Gastroesophageal sphincter (tissue), 4 donors: ENCODE measurements at regions not wholly inside any gene's neighbourhood (a gene's known extent, or its start where the extent isn't known, plus 50 kb on each side); places are given as distances from the start of the nearest gene placed in this dataset.

Experiments used
- ATAC-seq: fragments of 150-250 bp; one replicate; pipeline ENCODE4 v1.9.1; 2016; ENCODE audit warnings: mild to moderate bottlenecking, moderate library complexity
- H3K27ac ChIP-seq, 4 donors: fragments of 200-600 bp; sonication (generic) in 3 of 4; 1 replicate in 3 of 4; 2 replicates in 1 of 4; pipeline ENCODE4 v1.5.1; 2016 to 2019
- H3K27me3 ChIP-seq: fragments of 200-600 bp; sonication (generic); one replicate; pipeline ENCODE4 v1.5.1; 2019
- H3K36me3 ChIP-seq, 2 donors: fragments of 200-600 bp; sonication (generic); one replicate each; pipeline ENCODE4 v1.5.1; 2019; ENCODE audit warnings: control low read depth in 1 of 2
- H3K4me1 ChIP-seq, 3 donors: fragments of 200-600 bp; sonication (generic); 1 replicate in 2 of 3; 2 replicates in 1 of 3; pipeline ENCODE4 v1.5.1; 2016 to 2019; ENCODE audit warnings: control low read depth in 2 of 3
- H3K4me3 ChIP-seq, 2 donors: fragments of 200-600 bp; sonication (generic); one replicate each; pipeline ENCODE4 v1.5.1; 2019; ENCODE audit warnings: mild to moderate bottlenecking in 1 of 2, moderate library complexity in 1 of 2
- H3K9me3 ChIP-seq, 3 donors: fragments of 200-600 bp; sonication (generic); one replicate each; pipeline ENCODE4 v1.5.1; 2017 to 2019; ENCODE audit warnings: control low read depth in 2 of 3
- CTCF ChIP-seq, 4 experiments: fragments of 200-600 bp in 2 of 4; fragments of 450-650 bp in 2 of 4; sonication (generic) in 1 of 4; IDR thresholded peaks; one replicate each; pipeline ENCODE4 v1.5.1; 2017 to 2019; ENCODE audit warnings: antibody characterized with exemption in 4 of 4, mild to moderate bottlenecking in 2 of 4, moderate library complexity in 2 of 4
- EP300 ChIP-seq: sonication (generic); formaldehyde crosslinking; IDR thresholded peaks from one replicate; pipeline ENCODE4 v1.6.1; 2017; ENCODE audit warnings: antibody characterized with exemption, mild to moderate bottlenecking
- POLR2A ChIP-seq, 2 donors: fragments of 450-650 bp; IDR thresholded peaks; one replicate each; pipeline ENCODE4 v1.6.1; 2017; ENCODE audit warnings: antibody characterized with exemption in 2 of 2, mild to moderate bottlenecking in 2 of 2, moderate library complexity in 1 of 2
- POLR2AphosphoS5 ChIP-seq: sonication (generic); formaldehyde crosslinking; IDR thresholded peaks from one replicate; pipeline ENCODE4 v1.6.1; 2017; ENCODE audit warnings: antibody characterized with exemption
- WGBS, 2 donors: methylation state at CpG; one replicate each; pipeline ENCODE4 v1.1.5; 2018; ENCODE audit warnings: low coverage in 1 of 2; 5-methylcytosine and 5-hydroxymethylcytosine counted together

- no peak overlapping the region for H3K4me3 ChIP-seq
- no peak overlapping the region for H3K27ac ChIP-seq
- no peaks in the 10 kb centered on the region for H3K36me3 ChIP-seq
- TF ChIP-seq EP300, result no peak
- TF ChIP-seq POLR2AphosphoS5, result no peak
- H3K9me3 ChIP-seq, result peaks cover 0 to 27% (median 0%) of the 10 kb centered on the region in 3 donors
- H3K27me3 ChIP-seq, result peaks cover 49% of the 10 kb centered on the region
- H3K4me1 ChIP-seq, result no peaks in the 10 kb centered on the region
- no peak for ATAC-seq
- WGBS, 2 donors, result 100% methylated on average over 2 of the region's 5 CpGs; no CpG with 5 or more reads in 1 of the 2 donors
These were observed 535.9 kb downstream of the BRD1 start for GRCh38 chr22:49291781-49292180.

- H3K4me3 ChIP-seq, result no peak overlapping the region
- no peak overlapping the region for H3K27ac ChIP-seq
- TF ChIP-seq POLR2A (IDR thresholded peaks at IDR 0.05) (no peak), CTCF (IDR thresholded peaks at IDR 0.05) (no peak), POLR2AphosphoS5 (no peak), EP300 (no peak)
- WGBS, 2 donors, result 35 to 67% methylated on average over 1 to 8 of the region's 13 CpGs
- H3K4me1 ChIP-seq, result no peaks in the 10 kb centered on the region
- no peaks in the 10 kb centered on the region for H3K36me3 ChIP-seq
- H3K27me3 ChIP-seq, result peaks cover 55% of the 10 kb centered on the region
- H3K9me3 ChIP-seq, result peaks cover 0 to 27% (median 0%) of the 10 kb centered on the region in 3 donors
- no peak for ATAC-seq
These were observed 536.5 kb downstream of the BRD1 start for GRCh38 chr22:49291169-49291568.

GRCh38 chr22:49290711-49291110 is 537.0 kb downstream of the BRD1 start:
- peaks cover 0 to 27% (median 0%) of the 10 kb centered on the region in 3 donors for H3K9me3 ChIP-seq
- WGBS, 2 donors, result 0 to 24% methylated on average over 1 to 5 of the region's 6 CpGs
- TF ChIP-seq POLR2A (IDR thresholded peaks at IDR 0.05) (no peak), CTCF (IDR thresholded peaks at IDR 0.05) (no peak), EP300 (no peak), POLR2AphosphoS5 (no peak)
- no peak overlapping the region for H3K27ac ChIP-seq
- no peaks in the 10 kb centered on the region for H3K4me1 ChIP-seq
- no peak overlapping the region for H3K4me3 ChIP-seq
- ATAC-seq, result no peak
- H3K36me3 ChIP-seq, result no peaks in the 10 kb centered on the region
- peaks cover 60% of the 10 kb centered on the region for H3K27me3 ChIP-seq

- Histone ChIP-seq H3K4me1 (no peaks in the 10 kb centered on the region), H3K4me3 (no peak overlapping the region), H3K27ac (no peak overlapping the region), H3K36me3 (no peaks in the 10 kb centered on the region), H3K9me3 (peaks cover 0 to 27% (median 0%) of the 10 kb centered on the region in 3 donors), H3K27me3 (peaks cover 67% of the 10 kb centered on the region)
- WGBS, 2 donors, result 31 to 38% methylated on average over 8 to 13 of the region's 24 CpGs
- no peak for ATAC-seq
- TF ChIP-seq CTCF (IDR thresholded peaks at IDR 0.05) (no peak), POLR2A (IDR thresholded peaks at IDR 0.05) (no peak), EP300 (no peak), POLR2AphosphoS5 (no peak)
These were observed 537.6 kb downstream of the BRD1 start for GRCh38 chr22:49289822-49290679.

- Histone ChIP-seq H3K36me3 (no peaks in the 10 kb centered on the region), H3K27me3 (peaks cover 86% of the 10 kb centered on the region), H3K27ac (no peak overlapping the region), H3K4me1 (no peaks in the 10 kb centered on the region), H3K4me3 (no peak overlapping the region), H3K9me3 (peaks cover 0 to 1% (median 0%) of the 10 kb centered on the region in 3 donors)
- TF ChIP-seq EP300, result no peak
- WGBS, 2 donors, result no CpG with 5 or more reads among the region's 15 CpGs
- ATAC-seq, result no peak
These were observed 541.4 kb downstream of the BRD1 start for GRCh38 chr22:49286181-49286760.
